HL-60 (cell line): ENCODE measurements at regions not wholly inside any gene's neighbourhood (a gene's known extent, or its start where the extent isn't known, plus 50 kb on each side); places are given as distances from the start of the nearest gene placed in this dataset.

ENCODE experiments used
- DNase-seq, 2 experiments: peaks; one replicate each; pipeline ENCODE4 v3.0.0-alpha.2; 2010 to 2020; ENCODE audit warnings: low read depth in 1 of 2, low spot score in 1 of 2
- H3K27ac ChIP-seq: fragments of 250-450 bp; sonication (Bioruptor Pico); replicated peaks from 2 replicates; pipeline ENCODE4 v1.5.1; 2020; ENCODE audit warnings: mild to moderate bottlenecking, moderate library complexity
- H3K27me3 ChIP-seq: fragments of 250-450 bp; sonication (Bioruptor Pico); 2 replicates; pipeline ENCODE4 v1.5.1; 2021; ENCODE audit warnings: mild to moderate bottlenecking, moderate library complexity; ENCODE audit not compliant: insufficient read depth, poor library complexity, severe bottlenecking
- H3K4me3 ChIP-seq: replicated peaks from 2 replicates; pipeline ENCODE4 v1.5.1; 2011; ENCODE audit warnings: mild to moderate bottlenecking, control low read depth, low read length; ENCODE audit not compliant: insufficient read depth
- CTCF ChIP-seq: IDR thresholded peaks from one replicate; pipeline ENCODE4 v1.5.1; 2011; ENCODE audit warnings: low read length, control low read depth, inconsistent platforms; ENCODE audit not compliant: insufficient read depth
- GABPA ChIP-seq: IDR thresholded peaks from 2 replicates; pipeline ENCODE4 v1.6.1; 2012; ENCODE audit warnings: low read depth
- POLR2AphosphoS5 ChIP-seq: IDR thresholded peaks from 2 replicates; pipeline ENCODE4 v1.6.1; 2012; ENCODE audit warnings: low read depth
- REST ChIP-seq: IDR thresholded peaks from 2 replicates; pipeline ENCODE4 v1.6.1; 2012; ENCODE audit warnings: low read depth; ENCODE audit not compliant: insufficient replicate concordance
- SPI1 ChIP-seq: IDR thresholded peaks from 2 replicates; pipeline ENCODE4 v1.6.1; 2012; ENCODE audit warnings: low read depth, mild to moderate bottlenecking, borderline replicate concordance

GRCh38 chr7:106543221-106543757 lies 117.7 kb downstream of the CCDC71L start:
- no peak for TF ChIP-seq GABPA
- TF ChIP-seq SPI1 = no peak
- no peak for TF ChIP-seq POLR2AphosphoS5
- TF ChIP-seq REST = no peak
- TF ChIP-seq CTCF = no peak
- Histone ChIP-seq H3K4me3 (no peak overlapping the region), H3K27ac (no peak overlapping the region), H3K27me3 (no peaks in the 10 kb centered on the region)
- DNase-seq = no peak

GRCh38 chr7:106542550-106543220 lies 118.3 kb downstream of the CCDC71L start:
- H3K27ac ChIP-seq = no peak overlapping the region
- DNase-seq = peak in 1 of 2 experiments; percentile 49
- TF ChIP-seq CTCF (peak; percentile 32), SPI1 (no peak), REST (no peak), GABPA (no peak), POLR2AphosphoS5 (no peak)
- H3K27me3 ChIP-seq = no peaks in the 10 kb centered on the region
- H3K4me3 ChIP-seq = no peak overlapping the region

GRCh38 chr7:106538638-106539037 lies 122.3 kb downstream of the CCDC71L start:
- DNase-seq = no peak
- Histone ChIP-seq H3K27ac (no peak overlapping the region), H3K4me3 (no peak overlapping the region), H3K27me3 (no peaks in the 10 kb centered on the region)
- TF ChIP-seq POLR2AphosphoS5 (no peak), SPI1 (no peak), CTCF (no peak), REST (no peak), GABPA (no peak)
